ENCODE measurements at regions not wholly inside any gene's neighbourhood (a gene's known extent, or its start where the extent isn't known, plus 50 kb on each side); places are given as distances from the start of the nearest gene placed in this dataset.
"Not testable (repeated sequence)": the region's sequence is repeated elsewhere in the genome, so short reads cannot be mapped to it uniquely, and the experiment has no call there.

DNA sequence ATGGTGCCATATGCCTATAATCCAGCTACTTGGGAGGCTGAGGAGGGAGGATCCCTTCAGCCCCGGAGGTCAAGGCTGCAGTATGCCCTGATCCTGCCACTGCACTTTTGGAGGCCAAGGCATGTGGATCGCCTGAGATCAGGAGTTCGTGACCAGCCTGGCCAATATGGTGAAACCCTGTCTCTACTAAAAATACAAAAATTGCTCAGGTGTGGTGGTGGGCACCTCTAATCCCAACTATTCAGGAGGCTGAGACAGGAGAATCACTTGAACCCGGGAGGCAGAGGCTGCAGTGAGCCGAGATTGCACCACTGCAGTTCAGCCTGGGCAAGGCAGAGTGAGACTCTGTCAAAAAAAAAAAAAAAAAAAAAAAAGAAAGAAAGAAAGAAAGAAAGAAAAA, 390.5 kb downstream of the CNTNAP3B start:
- not testable (repeated sequence) for TF ChIP-seq EZH2 (IDR thresholded peaks at IDR 0.05); POLR2AphosphoS5 (IDR thresholded peaks at IDR 0.05; ENCODE audit: borderline replicate concordance, low read depth, low read length)

All from SK-N-MC (cell line).